ENCODE measurements at regions not wholly inside any gene's neighbourhood (a gene's known extent, or its start where the extent isn't known, plus 50 kb on each side); places are given as distances from the start of the nearest gene placed in this dataset.

DNA sequence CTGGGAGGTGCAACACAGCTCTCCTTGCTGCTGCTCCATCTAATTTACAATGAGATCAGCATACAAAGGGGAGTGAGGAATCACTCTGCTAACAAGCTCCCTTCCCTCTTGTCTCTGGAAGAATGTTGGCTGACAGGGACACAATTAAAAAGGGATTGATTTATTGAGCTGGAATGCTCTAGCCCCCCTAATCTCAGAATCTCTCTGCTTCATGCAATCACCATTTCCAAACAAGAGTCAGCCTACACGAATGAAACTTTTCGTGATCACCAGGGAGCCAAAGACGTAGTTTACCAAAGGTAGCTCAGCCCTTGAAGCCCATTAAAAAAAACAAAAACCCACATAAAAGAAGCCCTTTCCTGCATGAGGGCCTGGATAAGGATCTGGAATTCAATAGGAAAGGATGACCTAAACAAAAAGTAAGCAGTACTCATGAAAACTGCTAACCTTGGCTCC lies 223.8 kb downstream of the C12orf75 start (continued):
- TF ChIP-seq, protein P1, sequence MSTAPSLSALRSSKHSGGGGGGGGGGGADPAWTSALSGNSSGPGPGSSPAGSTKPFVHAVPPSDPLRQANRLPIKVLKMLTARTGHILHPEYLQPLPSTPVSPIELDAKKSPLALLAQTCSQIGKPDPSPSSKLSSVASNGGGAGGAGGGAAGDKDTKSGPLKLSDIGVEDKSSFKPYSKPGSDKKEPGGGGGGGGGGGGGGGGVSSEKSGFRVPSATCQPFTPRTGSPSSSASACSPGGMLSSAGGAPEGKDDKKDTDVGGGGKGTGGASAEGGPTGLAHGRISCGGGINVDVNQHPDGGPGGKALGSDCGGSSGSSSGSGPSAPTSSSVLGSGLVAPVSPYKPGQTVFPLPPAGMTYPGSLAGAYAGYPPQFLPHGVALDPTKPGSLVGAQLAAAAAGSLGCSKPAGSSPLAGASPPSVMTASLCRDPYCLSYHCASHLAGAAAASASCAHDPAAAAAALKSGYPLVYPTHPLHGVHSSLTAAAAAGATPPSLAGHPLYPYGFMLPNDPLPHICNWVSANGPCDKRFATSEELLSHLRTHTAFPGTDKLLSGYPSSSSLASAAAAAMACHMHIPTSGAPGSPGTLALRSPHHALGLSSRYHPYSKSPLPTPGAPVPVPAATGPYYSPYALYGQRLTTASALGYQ (CRISPR knock-in tag; IDR thresholded peaks at IDR 0.05), result no peak
- TF ChIP-seq, protein P2, sequence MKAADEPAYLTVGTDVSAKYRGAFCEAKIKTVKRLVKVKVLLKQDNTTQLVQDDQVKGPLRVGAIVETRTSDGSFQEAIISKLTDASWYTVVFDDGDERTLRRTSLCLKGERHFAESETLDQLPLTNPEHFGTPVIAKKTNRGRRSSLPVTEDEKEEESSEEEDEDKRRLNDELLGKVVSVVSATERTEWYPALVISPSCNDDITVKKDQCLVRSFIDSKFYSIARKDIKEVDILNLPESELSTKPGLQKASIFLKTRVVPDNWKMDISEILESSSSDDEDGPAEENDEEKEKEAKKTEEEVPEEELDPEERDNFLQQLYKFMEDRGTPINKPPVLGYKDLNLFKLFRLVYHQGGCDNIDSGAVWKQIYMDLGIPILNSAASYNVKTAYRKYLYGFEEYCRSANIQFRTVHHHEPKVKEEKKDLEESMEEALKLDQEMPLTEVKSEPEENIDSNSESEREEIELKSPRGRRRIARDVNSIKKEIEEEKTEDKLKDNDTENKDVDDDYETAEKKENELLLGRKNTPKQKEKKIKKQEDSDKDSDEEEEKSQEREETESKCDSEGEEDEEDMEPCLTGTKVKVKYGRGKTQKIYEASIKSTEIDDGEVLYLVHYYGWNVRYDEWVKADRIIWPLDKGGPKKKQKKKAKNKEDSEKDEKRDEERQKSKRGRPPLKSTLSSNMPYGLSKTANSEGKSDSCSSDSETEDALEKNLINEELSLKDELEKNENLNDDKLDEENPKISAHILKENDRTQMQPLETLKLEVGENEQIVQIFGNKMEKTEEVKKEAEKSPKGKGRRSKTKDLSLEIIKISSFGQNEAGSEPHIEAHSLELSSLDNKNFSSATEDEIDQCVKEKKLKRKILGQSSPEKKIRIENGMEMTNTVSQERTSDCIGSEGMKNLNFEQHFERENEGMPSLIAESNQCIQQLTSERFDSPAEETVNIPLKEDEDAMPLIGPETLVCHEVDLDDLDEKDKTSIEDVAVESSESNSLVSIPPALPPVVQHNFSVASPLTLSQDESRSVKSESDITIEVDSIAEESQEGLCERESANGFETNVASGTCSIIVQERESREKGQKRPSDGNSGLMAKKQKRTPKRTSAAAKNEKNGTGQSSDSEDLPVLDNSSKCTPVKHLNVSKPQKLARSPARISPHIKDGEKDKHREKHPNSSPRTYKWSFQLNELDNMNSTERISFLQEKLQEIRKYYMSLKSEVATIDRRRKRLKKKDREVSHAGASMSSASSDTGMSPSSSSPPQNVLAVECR (CRISPR knock-in tag; IDR thresholded peaks at IDR 0.05; ENCODE audit: borderline replicate concordance), result no peak
- TF ChIP-seq ZNF616 (CRISPR knock-in tag; IDR thresholded peaks at IDR 0.05; ENCODE audit: low read depth) (no peak), ZNF253 (CRISPR knock-in tag; IDR thresholded peaks at IDR 0.05; ENCODE audit: borderline replicate concordance) (no peak), HDAC1 (CRISPR knock-in tag; IDR thresholded peaks at IDR 0.05) (no peak)

DNA sequence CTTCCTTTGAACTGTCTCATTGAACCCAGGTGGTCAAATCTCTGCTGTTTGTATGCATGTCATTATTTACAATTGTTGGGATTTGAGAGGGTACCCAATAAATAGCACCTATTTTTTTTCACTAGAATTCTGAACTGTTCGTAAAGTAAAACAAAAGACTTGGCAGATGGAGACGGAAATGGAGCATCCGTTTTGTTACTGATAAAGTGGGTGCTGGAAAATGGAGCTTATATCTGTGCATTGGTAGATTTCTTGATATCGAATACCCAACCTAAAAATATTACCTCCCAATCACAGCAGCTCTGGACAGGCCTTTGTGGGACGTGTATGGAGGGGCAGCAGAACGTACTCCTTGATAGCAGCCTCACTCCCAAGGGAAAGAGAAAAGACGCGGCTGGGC lies 224.4 kb downstream of the C12orf75 start:
- Histone ChIP-seq H3K4me3 (replicated peaks in 1 of 3; ENCODE audit: insufficient read depth in 1 of 3, low read depth in 2 of 3, low read length in 3 of 3) (no peak overlapping the region), H2AFZ (ENCODE audit: low read length) (no peak overlapping the region), H3K27me3 (ENCODE audit: control insufficient read depth in 1 of 2, insufficient read depth in 2 of 2, low read length in 2 of 2) (no peaks in the 10 kb centered on the region; a peak in 1 of 5 replicates), H3K79me2 (ENCODE audit: insufficient read depth, low read length) (no peaks in the 10 kb centered on the region), H3K36me3 (replicated peaks in 1 of 2; ENCODE audit: control insufficient read depth in 1 of 2, insufficient read depth in 2 of 2, low read length in 2 of 2) (no peaks in the 10 kb centered on the region), H3K27ac (ENCODE audit: extremely low read length, insufficient read depth, low read length) (no peak overlapping the region), H3K9ac (ENCODE audit: insufficient read depth, low read depth, low read length) (no peak overlapping the region), H3K9me3 (ENCODE audit: low read length) (no peaks in the 10 kb centered on the region), H3K4me1 (ENCODE audit: insufficient read depth, low read length) (peaks cover 5% of the 10 kb centered on the region; the same call in 1 of the 2 replicates), H4K20me1 (ENCODE audit: insufficient read depth, low read length) (no peaks in the 10 kb centered on the region), H3K4me2 (ENCODE audit: low read depth, low read length) (no peak overlapping the region)
- WGBS (ENCODE audit: low lambda C conversion rate), result 40% methylated on average over 8 of the region's 8 CpGs
- no TSS peak for BruUV-seq (replicated peaks)
- intact Hi-C loops (cut with micrococcal nuclease; ENCODE audit: unreplicated experiment), result no loop called here
- ATAC-seq, result no peak
- in situ Hi-C loops (cut with HindIII; ENCODE audit: extremely low pct_ligation_motif_present, low pct_unique_long_range_greater_than_20kb), result no loop called here
- ChIA-PET CTCF (ENCODE audit: low intra/inter-chr PET ratio, low total read pairs) (no interaction called here), POLR2A (no interaction called here)
- no peak for FAIRE-seq
- DNase-seq (ENCODE audit: low spot score), result no peak
- no peak for TF ChIP-seq FOSL2 (CRISPR knock-in tag; IDR thresholded peaks at IDR 0.05)
- TF ChIP-seq, protein P3, sequence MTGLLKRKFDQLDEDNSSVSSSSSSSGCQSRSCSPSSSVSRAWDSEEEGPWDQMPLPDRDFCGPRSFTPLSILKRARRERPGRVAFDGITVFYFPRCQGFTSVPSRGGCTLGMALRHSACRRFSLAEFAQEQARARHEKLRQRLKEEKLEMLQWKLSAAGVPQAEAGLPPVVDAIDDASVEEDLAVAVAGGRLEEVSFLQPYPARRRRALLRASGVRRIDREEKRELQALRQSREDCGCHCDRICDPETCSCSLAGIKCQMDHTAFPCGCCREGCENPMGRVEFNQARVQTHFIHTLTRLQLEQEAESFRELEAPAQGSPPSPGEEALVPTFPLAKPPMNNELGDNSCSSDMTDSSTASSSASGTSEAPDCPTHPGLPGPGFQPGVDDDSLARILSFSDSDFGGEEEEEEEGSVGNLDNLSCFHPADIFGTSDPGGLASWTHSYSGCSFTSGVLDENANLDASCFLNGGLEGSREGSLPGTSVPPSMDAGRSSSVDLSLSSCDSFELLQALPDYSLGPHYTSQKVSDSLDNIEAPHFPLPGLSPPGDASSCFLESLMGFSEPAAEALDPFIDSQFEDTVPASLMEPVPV (CRISPR knock-in tag; IDR thresholded peaks at IDR 0.05), result no peak
- TF ChIP-seq ZNF510 (CRISPR knock-in tag; IDR thresholded peaks at IDR 0.05; ENCODE audit: low read depth), result no peak
- TF ChIP-seq NR1H2 (CRISPR knock-in tag; IDR thresholded peaks at IDR 0.05; ENCODE audit: borderline replicate concordance, low read depth), result no peak
- TF ChIP-seq ZKSCAN5 (CRISPR knock-in tag; IDR thresholded peaks at IDR 0.05), result no peak
- TF ChIP-seq, protein P4, sequence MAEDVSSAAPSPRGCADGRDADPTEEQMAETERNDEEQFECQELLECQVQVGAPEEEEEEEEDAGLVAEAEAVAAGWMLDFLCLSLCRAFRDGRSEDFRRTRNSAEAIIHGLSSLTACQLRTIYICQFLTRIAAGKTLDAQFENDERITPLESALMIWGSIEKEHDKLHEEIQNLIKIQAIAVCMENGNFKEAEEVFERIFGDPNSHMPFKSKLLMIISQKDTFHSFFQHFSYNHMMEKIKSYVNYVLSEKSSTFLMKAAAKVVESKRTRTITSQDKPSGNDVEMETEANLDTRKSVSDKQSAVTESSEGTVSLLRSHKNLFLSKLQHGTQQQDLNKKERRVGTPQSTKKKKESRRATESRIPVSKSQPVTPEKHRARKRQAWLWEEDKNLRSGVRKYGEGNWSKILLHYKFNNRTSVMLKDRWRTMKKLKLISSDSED (CRISPR knock-in tag; IDR thresholded peaks at IDR 0.05), result no peak
- TF ChIP-seq, protein P5, sequence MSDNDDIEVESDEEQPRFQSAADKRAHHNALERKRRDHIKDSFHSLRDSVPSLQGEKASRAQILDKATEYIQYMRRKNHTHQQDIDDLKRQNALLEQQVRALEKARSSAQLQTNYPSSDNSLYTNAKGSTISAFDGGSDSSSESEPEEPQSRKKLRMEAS (IDR thresholded peaks at IDR 0.05), result no peak
- TF ChIP-seq ZNF207 (IDR thresholded peaks at IDR 0.05; ENCODE audit: borderline replicate concordance), result no peak
- TF ChIP-seq, protein P6, sequence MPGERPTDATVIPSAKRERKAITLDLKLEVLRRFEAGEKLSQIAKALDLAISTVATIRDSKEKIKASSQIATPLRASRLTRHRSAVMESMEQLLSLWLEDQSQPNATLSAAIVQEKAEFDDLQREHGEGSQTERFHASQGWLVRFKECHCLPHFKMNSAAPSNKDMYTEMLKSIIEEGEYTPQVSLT (CRISPR knock-in tag; IDR thresholded peaks at IDR 0.05; ENCODE audit: borderline replicate concordance, low read depth), result no peak
